ENCODE measurements at regions not wholly inside any gene's neighbourhood (a gene's known extent, or its start where the extent isn't known, plus 50 kb on each side); places are given as distances from the start of the nearest gene placed in this dataset.

- no peak for FAIRE-seq
- peak in 2 of 4 donors; percentile 37 to 51 for ATAC-seq
- no peak overlapping the region for H3K4me3 ChIP-seq
- H3K36me3 ChIP-seq = no peaks in the 10 kb centered on the region
- intact Hi-C loops (cut with DNase I) = no loop called here
- H3K4me1 ChIP-seq = no peaks in the 10 kb centered on the region
- no peaks in the 10 kb centered on the region for H3K27me3 ChIP-seq
- no peaks in the 10 kb centered on the region for H3K9me3 ChIP-seq
- no peak for DNase-seq
- H3K27ac ChIP-seq = no peak overlapping the region
- WGBS, 2 donors = 79 to 83% methylated on average over 15 of the region's 15 CpGs
- TF ChIP-seq CTCF (IDR thresholded peaks at IDR 0.05) = no peak
These were observed 118.3 kb downstream of the TM2D1 start for GRCh38 chr1:61606448-61607312.

GRCh38 chr1:61605607-61606321 is 119.2 kb downstream of the TM2D1 start:
- H3K4me1 ChIP-seq = no peaks in the 10 kb centered on the region
- no peaks in the 10 kb centered on the region for H3K27me3 ChIP-seq
- intact Hi-C loops (cut with DNase I) = no loop called here
- ATAC-seq (no peak), DNase-seq (no peak), FAIRE-seq (no peak)
- TF ChIP-seq CTCF (IDR thresholded peaks at IDR 0.05) = no peak
- 60 to 74% methylated on average over 4 of the region's 4 CpGs for WGBS, 2 donors
- H3K36me3 ChIP-seq = no peaks in the 10 kb centered on the region
- no peak overlapping the region for H3K27ac ChIP-seq
- H3K9me3 ChIP-seq = no peaks in the 10 kb centered on the region
- no peak overlapping the region for H3K4me3 ChIP-seq

GRCh38 chr1:61604684-61605083 is 120.3 kb downstream of the TM2D1 start:
- peak in 1 of 4 donors; percentile 25 for ATAC-seq
- H3K9me3 ChIP-seq = no peaks in the 10 kb centered on the region
- TF ChIP-seq CTCF (IDR thresholded peaks at IDR 0.05) = no peak
- no peaks in the 10 kb centered on the region for H3K4me1 ChIP-seq
- 89 to 91% methylated on average over 1 of the region's 1 CpG for WGBS, 2 donors
- FAIRE-seq = no peak
- DNase-seq = no peak
- no peaks in the 10 kb centered on the region for H3K36me3 ChIP-seq
- intact Hi-C loops (cut with DNase I) = no loop called here
- no peak overlapping the region for H3K27ac ChIP-seq
- H3K4me3 ChIP-seq = no peak overlapping the region
- H3K27me3 ChIP-seq = no peaks in the 10 kb centered on the region

GRCh38 chr1:61604261-61604660 is 120.7 kb downstream of the TM2D1 start:
- no peaks in the 10 kb centered on the region for H3K27me3 ChIP-seq
- no peak overlapping the region for H3K27ac ChIP-seq
- H3K9me3 ChIP-seq = no peaks in the 10 kb centered on the region
- H3K36me3 ChIP-seq = no peaks in the 10 kb centered on the region
- no peak for DNase-seq
- H3K4me3 ChIP-seq = no peak overlapping the region
- ATAC-seq = no peak
- no peak for FAIRE-seq
- TF ChIP-seq CTCF (IDR thresholded peaks at IDR 0.05) = no peak
- intact Hi-C loops (cut with DNase I) = no loop called here
- H3K4me1 ChIP-seq = no peaks in the 10 kb centered on the region
- WGBS, 2 donors = 92% methylated on average over 4 of the region's 4 CpGs

GRCh38 chr1:61602663-61603062 is 122.3 kb downstream of the TM2D1 start:
- H3K27ac ChIP-seq = no peak overlapping the region
- FAIRE-seq (no peak), ATAC-seq (no peak), DNase-seq (no peak)
- H3K27me3 ChIP-seq = no peaks in the 10 kb centered on the region
- H3K36me3 ChIP-seq = no peaks in the 10 kb centered on the region
- 65 to 93% methylated on average over 3 of the region's 3 CpGs for WGBS, 2 donors
- H3K4me1 ChIP-seq = no peaks in the 10 kb centered on the region
- no peak overlapping the region for H3K4me3 ChIP-seq
- H3K9me3 ChIP-seq = no peaks in the 10 kb centered on the region
- intact Hi-C loops (cut with DNase I) = no loop called here
- TF ChIP-seq CTCF (IDR thresholded peaks at IDR 0.05) = no peak
